Activated CD4-positive, alpha-beta T cell treated with anti-CD3 and anti-CD28 coated beads, Interleukin-2, amount 50 U/mL, for 1 hour (primary cell): ENCODE measurements at regions not wholly inside any gene's neighbourhood (a gene's known extent, or its start where the extent isn't known, plus 50 kb on each side); places are given as distances from the start of the nearest gene placed in this dataset.
"Not testable (repeated sequence)": the region's sequence is repeated elsewhere in the genome, so short reads cannot be mapped to it uniquely, and the experiment has no call there.

Experiments
- DNase-seq: peaks from one replicate; pipeline ENCODE4 v3.0.0-alpha.2; 2020

GRCh38 chr6:26175428-26176181, 88.4 kb downstream of the HFE start:
- peak; percentile 33 for DNase-seq

DNA sequence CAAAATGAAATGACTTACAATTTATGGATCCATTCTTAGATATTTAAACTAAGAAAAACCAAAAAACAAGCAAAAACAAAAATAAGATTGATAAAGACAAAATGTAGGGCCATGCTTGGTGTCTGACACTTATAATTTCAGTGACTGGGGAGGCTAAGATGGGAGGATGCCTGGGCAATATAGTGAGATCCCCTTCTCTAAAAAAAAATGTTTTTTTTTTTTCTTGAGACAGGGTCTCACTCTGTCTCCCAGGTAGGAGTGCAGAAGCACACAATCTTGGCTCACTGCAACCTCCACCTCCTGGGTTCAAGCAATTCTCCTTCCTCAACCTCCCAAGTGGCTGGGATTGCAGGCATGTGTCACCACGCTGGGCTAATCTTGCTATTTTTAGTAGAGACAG, 92.4 kb downstream of the HFE start:
- no peak for DNase-seq

- DNase-seq = no peak
Measured at GRCh38 chr6:26180346-26180745, 93.1 kb downstream of the HFE start.

GRCh38 chr6:26183237-26183580, 96.0 kb downstream of the HFE start:
- DNase-seq = no peak

- peak; percentile 31 for DNase-seq
Measured at GRCh38 chr6:26183581-26184366, 96.5 kb downstream of the HFE start.

DNA sequence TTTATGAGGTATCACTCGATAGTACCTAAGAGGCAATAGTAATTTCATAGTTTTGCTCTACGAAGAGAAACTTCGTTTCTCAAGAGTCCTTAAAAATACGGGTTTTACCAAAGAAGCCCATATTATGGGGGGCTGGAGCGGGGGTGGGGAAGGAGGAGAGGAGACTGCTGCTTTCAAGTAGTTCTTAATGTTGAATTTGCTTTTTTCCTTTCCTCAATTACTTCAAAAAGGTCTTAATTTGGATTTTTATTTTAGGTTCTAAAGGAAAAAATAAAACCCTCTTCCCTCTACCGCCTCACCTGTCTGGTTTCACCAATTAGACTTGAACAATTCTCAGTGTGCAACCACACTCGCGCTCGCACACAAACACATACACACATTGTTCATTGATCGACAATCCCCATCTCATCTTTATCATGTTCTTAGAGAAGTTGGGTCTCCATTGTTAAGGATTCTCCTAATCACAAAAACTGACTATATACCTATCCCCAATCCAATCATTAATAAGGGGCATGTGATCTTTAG, 97.2 kb downstream of the HFE start:
- no peak for DNase-seq

GRCh38 chr6:26185004-26185403, 97.8 kb downstream of the HFE start:
- no peak for DNase-seq

DNA sequence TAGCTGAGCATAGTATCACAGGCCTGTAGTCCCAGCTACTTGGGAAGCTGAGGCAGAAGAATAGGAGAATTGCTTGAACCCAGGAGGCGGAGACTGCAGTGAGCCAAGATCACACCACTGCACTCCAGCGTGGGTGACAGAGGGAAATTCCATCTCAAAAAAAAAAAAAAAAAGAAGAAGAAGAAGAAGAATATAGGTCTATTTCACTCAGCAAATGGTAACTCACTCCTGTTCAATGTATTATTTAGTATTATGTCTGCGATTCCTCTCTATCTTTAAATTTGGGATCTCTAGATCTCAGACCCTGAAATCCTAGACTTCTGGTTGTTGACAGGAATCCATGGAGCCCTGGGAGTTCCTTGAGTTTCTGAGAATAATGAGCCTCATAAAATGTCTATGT, 98.6 kb downstream of the HFE start:
- no peak for DNase-seq

DNA sequence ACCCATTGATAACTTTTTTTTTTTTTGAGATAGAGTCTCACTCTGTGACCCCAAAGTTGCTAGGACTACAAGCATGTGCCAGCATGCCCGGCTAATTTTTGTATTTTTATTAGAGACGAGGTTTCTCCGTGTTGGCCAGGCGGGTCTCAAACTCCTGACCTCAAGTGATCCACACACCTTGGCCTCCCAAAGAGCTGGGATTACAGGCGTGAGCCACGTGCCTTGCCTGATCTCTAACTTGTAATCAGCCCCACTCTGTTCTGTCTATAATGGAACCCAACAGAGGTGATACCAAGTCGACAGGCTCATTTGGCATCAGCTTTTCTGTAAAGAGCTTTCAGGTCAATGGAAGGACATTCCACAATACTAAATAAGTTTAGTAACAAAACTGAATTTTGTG, 99.4 kb downstream of the HFE start:
- DNase-seq = no peak

DNA sequence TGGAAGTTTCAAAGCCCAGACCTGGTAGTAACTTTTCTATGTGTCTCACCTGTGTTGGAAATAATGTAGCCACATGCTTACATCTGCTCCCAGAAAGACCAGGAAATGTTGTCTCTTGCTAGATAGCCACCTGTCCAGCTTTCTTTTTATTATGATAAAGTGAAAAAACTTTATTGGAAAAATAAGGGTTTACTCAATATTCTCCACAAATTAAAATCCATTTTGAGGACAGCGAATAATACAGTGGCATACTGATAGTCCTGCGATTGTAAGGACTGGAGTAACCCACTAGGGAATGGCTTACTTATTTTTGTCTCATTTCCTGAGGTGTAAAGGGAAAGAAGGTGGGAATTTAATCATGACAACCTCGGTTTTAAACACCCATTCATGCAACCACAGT, 100.1 kb downstream of the HFE start:
- no peak for DNase-seq

- DNase-seq = peak; percentile 41
Measured at GRCh38 chr6:26187981-26188635, 100.9 kb downstream of the HFE start.

DNA sequence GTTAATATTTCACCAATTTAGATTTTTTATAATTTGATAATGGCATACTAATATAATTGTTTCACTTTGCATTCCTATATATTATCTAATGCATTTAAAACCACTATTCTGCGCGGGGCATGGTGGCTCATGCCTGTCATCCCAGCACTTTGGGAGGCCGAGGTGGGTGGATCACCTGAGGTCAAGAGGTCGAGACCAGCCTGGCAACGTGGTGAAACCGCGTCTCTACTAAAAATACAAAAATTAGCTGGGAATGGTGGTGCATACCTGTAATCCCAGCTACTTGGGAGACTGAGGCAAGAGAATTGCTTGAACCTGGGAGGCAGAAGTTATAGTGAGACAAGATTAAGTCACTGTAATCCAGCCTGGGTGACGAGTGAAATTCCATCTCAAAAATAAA, 104.3 kb downstream of the HFE start:
- DNase-seq = not testable (repeated sequence)

DNA sequence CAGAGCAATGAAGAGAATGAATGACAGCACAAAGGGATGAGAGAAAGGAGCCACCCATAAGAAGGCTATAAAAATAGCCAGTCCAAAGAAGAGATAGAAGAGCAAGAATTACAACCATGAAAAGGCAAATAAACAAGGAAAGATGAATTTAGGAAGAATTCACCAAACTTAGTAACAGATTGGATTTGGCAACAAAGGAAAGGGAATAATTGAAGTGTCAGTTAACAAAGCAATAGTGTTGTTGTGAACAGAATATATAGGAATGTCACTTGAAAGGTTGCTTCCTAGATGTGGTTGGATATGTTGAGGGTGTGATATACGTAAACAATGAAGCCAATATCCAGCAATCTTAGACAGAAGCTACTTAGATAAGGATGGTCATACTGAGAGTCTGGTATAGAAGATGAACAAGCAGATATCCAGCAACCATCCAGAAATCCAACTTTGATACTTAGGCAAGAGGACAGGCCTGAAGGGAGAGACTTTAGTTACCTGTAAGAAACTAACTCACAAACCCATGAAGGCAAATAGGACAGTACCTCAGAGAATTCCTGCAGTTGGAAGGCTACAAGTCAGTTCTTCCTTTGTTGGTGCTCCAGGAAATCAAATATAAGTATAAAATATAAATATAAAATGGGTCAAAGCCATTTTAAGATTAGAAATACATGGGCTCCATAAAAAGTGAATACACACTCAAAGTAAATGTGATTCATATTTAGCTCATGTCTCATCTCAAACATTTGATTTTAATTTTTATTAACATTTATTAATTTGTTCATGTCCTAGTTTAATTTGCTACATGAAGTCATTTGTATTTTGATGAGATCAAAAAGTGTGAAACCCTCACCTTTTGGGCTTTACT, 106.5 kb downstream of the HFE start:
- no peak for DNase-seq

GRCh38 chr6:26194329-26194701, 107.1 kb downstream of the HFE start:
- no peak for DNase-seq

- no peak for DNase-seq
Measured at GRCh38 chr6:26194816-26195375, 107.7 kb downstream of the HFE start.

GRCh38 chr6:26195376-26195923, 108.2 kb downstream of the HFE start:
- peak; percentile 81 for DNase-seq

GRCh38 chr6:26195924-26196845, 109.0 kb downstream of the HFE start:
- DNase-seq = peak; percentile 11

DNA sequence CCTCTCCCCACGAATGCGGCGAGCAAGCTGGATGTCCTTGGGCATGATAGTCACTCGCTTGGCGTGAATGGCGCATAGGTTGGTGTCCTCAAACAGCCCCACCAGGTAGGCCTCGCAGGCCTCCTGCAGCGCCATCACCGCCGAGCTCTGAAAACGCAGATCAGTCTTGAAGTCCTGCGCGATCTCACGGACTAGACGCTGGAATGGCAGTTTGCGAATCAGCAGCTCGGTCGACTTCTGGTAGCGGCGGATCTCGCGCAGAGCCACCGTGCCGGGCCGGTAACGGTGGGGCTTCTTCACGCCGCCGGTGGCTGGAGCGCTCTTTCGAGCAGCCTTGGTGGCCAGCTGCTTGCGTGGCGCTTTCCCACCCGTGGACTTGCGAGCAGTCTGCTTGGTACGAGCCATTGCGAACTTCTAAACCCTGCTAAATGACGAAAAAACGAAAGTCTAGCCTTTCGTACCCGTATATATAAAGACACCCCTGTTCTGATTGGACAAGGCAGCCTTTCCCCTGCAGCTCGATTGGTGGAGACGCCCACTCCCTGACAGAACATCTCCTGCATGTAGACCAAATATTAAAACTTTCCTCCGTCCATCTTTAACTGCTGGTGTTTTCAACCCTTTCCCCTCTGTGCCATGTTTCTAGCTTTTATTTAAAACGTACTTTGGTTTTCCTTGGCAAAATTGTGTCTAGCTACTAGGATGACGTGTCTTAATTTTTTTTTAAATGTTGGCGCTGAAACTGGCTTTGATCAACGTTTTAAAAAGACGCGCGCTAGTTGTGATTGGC, 109.8 kb downstream of the HFE start:
- DNase-seq = peak; percentile 67

- DNase-seq = no peak
Measured at GRCh38 chr6:26197636-26197932, 110.4 kb downstream of the HFE start.
